Body of pancreas (tissue), 4 donors: ENCODE measurements at regions not wholly inside any gene's neighbourhood (a gene's known extent, or its start where the extent isn't known, plus 50 kb on each side); places are given as distances from the start of the nearest gene placed in this dataset.

Experiments used
- CTCF ChIP-seq, 7 experiments: fragments of 450-650 bp in 4 of 7; fragments of 200-600 bp in 3 of 7; sonication (generic) in 3 of 7; IDR thresholded peaks; one replicate each; pipeline ENCODE4 v1.5.1; 2016 to 2019; ENCODE audit warnings: antibody characterized with exemption in 7 of 7
- POLR2A ChIP-seq, 3 donors: fragments of 450-650 bp; IDR thresholded peaks; one replicate each; pipeline ENCODE4 v1.6.1; 2016; ENCODE audit warnings: antibody characterized with exemption in 3 of 3, mild to moderate bottlenecking in 2 of 3

- TF ChIP-seq CTCF (IDR thresholded peaks at IDR 0.05): no peak
- no peak for TF ChIP-seq POLR2A (IDR thresholded peaks at IDR 0.05)
These were observed 374.8 kb upstream of the AKR1E2 start for GRCh38 chr10:4450981-4451908.
